Omental fat pad (tissue), 3 donors: ENCODE measurements at regions not wholly inside any gene's neighbourhood (a gene's known extent, or its start where the extent isn't known, plus 50 kb on each side); places are given as distances from the start of the nearest gene placed in this dataset.

ENCODE experiments used
- ATAC-seq: fragments of 150-250 bp; one replicate; pipeline ENCODE4 v1.9.1; 2016; ENCODE audit warnings: mild to moderate bottlenecking, moderate library complexity; ENCODE audit not compliant: low FRiP score
- DNase-seq: peaks from one replicate; pipeline ENCODE4 v3.0.0-alpha.2; 2019; ENCODE audit warnings: low spot score
- TF ChIP-seq, protein P1 (sequence below), 3 donors: fragments of 450-650 bp; IDR thresholded peaks; one replicate each; pipeline ENCODE4 v1.5.1; 2016 to 2017; ENCODE audit warnings: antibody characterized with exemption in 3 of 3, mild to moderate bottlenecking in 3 of 3, moderate library complexity in 2 of 3

- ATAC-seq (no peak), DNase-seq (no peak)
- TF ChIP-seq, protein P1, sequence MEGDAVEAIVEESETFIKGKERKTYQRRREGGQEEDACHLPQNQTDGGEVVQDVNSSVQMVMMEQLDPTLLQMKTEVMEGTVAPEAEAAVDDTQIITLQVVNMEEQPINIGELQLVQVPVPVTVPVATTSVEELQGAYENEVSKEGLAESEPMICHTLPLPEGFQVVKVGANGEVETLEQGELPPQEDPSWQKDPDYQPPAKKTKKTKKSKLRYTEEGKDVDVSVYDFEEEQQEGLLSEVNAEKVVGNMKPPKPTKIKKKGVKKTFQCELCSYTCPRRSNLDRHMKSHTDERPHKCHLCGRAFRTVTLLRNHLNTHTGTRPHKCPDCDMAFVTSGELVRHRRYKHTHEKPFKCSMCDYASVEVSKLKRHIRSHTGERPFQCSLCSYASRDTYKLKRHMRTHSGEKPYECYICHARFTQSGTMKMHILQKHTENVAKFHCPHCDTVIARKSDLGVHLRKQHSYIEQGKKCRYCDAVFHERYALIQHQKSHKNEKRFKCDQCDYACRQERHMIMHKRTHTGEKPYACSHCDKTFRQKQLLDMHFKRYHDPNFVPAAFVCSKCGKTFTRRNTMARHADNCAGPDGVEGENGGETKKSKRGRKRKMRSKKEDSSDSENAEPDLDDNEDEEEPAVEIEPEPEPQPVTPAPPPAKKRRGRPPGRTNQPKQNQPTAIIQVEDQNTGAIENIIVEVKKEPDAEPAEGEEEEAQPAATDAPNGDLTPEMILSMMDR (IDR thresholded peaks at IDR 0.05) = no peak
These were observed 130.5 kb downstream of the SLC41A2 start for GRCh38 chr12:104827587-104827986.

- no peak for DNase-seq
- ATAC-seq = no peak
- TF ChIP-seq, protein P1 (IDR thresholded peaks at IDR 0.05) = no peak
These were observed 132.7 kb downstream of the SLC41A2 start for GRCh38 chr12:104825408-104825807.

DNA sequence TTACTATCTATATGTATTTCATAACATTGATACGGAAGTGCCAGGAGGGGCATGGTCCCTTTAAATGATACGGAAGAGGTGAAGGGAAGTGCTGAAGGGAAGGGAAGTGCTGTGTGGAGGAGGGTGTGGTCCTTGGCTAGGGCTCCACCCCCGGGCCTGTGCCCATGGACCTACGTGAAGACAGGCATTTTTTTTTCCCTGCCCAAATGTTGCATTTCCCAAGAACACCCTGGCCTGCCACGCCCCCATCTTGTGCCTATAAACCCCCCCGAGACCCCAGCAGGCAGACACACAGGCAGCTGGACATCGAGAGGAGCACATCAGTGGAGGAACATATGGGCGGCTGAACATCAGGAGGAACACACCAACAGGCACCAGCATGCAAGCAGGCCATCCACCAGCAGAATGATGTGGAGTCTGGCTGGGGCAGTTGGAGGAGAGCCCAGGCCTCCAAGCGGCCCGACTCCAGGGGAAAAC, 134.1 kb downstream of the SLC41A2 start:
- TF ChIP-seq, protein P1 (IDR thresholded peaks at IDR 0.05) = no peak
- ATAC-seq = no peak
- no peak for DNase-seq

- TF ChIP-seq, protein P1 (IDR thresholded peaks at IDR 0.05) = no peak
- DNase-seq (no peak), ATAC-seq (no peak)
These were observed 135.1 kb downstream of the SLC41A2 start for GRCh38 chr12:104822941-104823340.

DNA sequence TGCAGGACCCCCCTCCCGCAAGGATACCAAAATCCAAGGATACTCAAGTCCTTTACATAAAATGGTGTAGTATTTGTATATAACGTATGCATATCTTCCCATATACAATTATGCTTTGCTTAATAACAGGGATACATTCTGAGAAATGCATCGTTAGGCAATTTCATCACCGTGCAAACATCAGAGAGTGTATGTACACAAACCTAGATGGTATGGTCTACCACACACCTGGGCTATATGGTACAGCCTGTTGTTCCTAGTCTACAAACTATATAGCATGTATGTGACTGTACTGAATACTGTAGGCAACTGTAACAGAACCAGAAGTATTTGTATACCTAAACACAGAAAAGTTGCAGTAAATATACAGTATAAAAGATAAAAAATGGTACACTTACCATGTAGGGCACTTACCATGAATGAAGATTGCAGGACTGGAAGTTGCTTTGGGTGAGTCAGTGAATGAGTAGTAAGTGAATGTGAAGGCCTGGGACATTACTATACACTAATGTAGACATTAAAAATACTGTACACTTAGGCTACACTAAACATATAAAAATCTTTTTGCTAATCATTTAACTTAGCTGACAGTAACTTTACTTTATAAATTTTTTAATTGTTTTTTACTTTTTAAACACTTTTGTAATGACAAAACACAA, 141.1 kb downstream of the SLC41A2 start:
- no peak for ATAC-seq
- no peak for DNase-seq
- TF ChIP-seq, protein P1 (IDR thresholded peaks at IDR 0.05) = no peak

DNA sequence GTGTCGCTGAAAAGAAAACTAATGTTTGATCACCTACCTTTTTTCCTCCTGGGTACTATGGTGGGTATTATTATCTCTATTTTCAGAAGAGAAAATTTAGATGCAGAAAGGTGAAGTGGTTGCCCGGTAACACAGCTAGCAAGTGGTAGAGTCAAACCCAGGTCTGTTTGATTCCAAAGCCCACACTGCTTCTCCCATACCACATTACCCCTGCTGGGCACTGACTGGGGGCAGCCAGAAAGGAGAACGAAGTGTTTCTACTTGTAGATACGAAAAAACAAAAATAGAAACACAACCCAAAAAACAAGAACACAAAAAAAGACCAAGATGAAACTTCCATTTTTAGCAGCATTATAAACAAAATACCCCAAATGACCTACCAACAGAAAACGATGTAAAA, 142.2 kb downstream of the SLC41A2 start:
- TF ChIP-seq, protein P1 (IDR thresholded peaks at IDR 0.05) = no peak
- no peak for ATAC-seq

GRCh38 chr12:104814944-104815343, 143.1 kb downstream of the SLC41A2 start:
- TF ChIP-seq, protein P1 (IDR thresholded peaks at IDR 0.05) = no peak

More for the DNA sequence above, 142.2 kb downstream of the SLC41A2 start:
- no peak for DNase-seq

More at GRCh38 chr12:104814944-104815343, 143.1 kb downstream of the SLC41A2 start:
- DNase-seq (no peak), ATAC-seq (no peak)
